Left kidney (tissue), 1 donor: ENCODE measurements at regions not wholly inside any gene's neighbourhood (a gene's known extent, or its start where the extent isn't known, plus 50 kb on each side); places are given as distances from the start of the nearest gene placed in this dataset.
A peak's percentile ranks its signal among the peaks of the same experiment; 100 is the strongest.
"Not testable (repeated sequence)": the region's sequence is repeated elsewhere in the genome, so short reads cannot be mapped to it uniquely, and the experiment has no call there.

Source experiments
- DNase-seq: peaks from one replicate; pipeline ENCODE4 v3.0.0-alpha.2; 2013

DNA sequence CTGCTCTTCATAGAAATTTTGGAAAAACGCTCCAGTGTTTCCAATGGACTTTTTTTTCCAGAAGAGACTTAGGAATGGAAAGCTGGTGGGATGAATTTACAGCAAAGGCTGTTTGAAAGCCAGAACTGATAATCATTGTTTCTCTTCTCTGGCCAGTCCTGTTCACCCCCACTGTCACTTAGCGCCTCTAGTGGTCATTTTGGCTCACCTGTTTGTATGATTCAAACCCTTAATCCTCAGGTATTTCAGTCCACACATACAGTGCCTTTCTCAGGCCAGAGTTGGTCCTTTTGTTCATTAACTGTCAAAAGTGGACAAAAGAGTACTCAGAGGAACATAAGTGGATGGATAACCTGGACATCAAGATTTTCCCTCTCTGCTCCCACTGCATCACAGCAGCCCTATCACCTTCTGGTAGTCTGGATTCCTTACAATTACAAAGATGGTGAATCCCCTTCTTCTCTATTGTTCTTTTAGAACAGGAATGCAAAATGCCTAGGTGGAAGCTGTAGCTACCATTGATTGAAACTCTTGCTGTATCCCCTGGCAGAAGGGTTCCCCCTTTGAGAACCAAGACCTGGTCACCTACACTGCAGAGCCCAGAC lies 177.6 kb upstream of the OLFM3 start:
- no peak for DNase-seq

- no peak for DNase-seq
Observed at GRCh38 chr1:102172200-102172599, 175.5 kb upstream of the OLFM3 start.

GRCh38 chr1:102163799-102164198 lies 167.1 kb upstream of the OLFM3 start:
- peak; percentile 3 for DNase-seq

- no peak for DNase-seq
Observed at GRCh38 chr1:102151242-102151641, 154.5 kb upstream of the OLFM3 start.

GRCh38 chr1:102120910-102121309 lies 124.2 kb upstream of the OLFM3 start:
- DNase-seq: no peak

- DNase-seq: no peak
Observed at GRCh38 chr1:102118150-102118549, 121.4 kb upstream of the OLFM3 start.

- no peak for DNase-seq
Observed at GRCh38 chr1:102110586-102110985, 113.9 kb upstream of the OLFM3 start.

- not testable (repeated sequence) for DNase-seq
Observed at GRCh38 chr1:102109493-102109892, 112.8 kb upstream of the OLFM3 start.

DNA sequence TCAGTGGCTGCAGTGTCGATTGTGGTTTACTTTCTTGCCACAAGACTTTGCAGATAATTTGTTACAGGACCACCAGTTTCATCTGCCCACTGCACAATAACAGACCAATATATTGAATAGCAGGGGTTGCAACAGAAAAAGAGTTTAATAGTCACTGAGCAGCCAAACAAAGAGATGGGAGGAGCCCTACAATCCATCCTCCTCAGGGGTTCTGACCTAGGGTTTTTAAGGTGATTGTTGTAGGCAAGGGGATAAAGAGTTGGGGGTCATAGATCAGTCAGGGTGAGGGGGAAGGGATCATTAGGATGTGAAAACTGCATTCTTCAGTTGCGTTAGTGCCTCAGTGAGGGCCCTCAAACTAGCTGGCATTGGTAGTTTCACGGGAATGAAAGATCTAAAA lies 110.7 kb upstream of the OLFM3 start:
- DNase-seq: no peak

DNA sequence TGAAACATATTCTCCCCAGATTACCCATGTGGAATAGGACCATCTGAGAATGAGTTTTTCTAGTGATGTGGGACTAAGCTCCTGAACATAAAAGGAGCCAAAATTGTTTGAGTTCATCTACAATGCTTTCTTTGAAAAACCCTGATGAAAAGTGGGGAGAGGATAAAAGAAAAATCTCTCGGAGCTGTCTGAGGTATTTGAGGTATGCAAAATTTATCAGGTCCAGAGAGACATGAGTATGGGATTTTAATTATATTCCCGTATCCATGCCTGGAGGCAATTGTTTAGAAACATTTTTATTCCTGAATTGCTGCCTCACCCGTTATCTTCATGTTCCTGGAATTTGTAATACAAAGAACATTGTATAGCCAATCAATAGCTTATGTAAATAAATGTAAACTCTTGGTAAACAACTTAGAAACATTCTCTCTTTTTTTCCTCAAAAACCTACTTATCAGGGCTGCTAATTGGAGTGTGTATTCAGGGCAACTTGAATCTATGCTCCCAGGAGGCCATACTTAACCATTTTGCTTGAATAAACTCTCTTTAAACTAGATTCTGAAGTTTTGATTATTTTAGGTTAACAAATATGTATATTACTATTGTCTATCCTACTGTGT lies 109.3 kb upstream of the OLFM3 start:
- DNase-seq: no peak

GRCh38 chr1:102103646-102104045 lies 106.9 kb upstream of the OLFM3 start:
- no peak for DNase-seq

DNA sequence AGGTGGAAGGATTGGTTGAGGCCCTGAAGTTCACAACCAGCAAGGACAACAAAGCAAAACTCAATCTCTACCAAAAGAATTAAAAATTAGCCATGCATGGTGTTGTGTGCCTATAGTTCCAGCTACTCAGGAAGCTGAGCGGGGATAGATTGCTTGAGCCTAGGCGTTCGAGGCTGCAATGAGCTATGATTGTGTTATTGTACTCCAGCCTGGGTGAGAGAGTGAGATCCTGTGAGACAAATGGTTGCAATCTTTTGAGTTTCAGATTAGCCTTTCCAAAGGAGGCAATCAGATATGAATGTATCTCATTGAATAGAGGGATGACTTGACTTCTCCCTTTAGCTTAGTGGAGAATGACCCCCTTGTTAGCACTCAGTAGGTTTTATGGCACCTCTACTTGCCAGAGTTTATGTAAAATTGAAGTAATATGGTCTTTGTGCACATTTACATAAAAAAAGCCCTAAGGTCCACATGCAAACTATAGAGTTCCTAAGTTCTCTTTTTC lies 105.6 kb upstream of the OLFM3 start:
- no peak for DNase-seq

DNA sequence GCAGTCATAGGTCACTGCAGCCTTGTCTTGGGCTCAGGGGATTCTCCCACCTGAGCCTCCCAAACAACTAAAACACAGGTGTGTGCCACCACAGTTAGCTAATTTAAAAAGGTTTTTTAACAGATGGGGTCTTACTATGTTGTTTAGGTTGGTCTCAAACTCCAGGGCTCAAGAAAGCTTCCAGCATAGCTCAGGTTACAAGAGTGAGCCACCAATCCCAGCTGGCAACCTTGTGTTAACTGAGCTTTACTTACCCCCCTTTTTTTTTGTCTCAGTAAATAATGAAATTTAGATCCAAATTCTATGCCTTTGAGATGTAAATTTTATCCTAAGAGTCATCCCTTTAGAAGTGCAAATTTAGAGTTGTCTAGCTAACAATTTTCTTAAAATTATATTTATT lies 103.9 kb upstream of the OLFM3 start:
- no peak for DNase-seq

DNA sequence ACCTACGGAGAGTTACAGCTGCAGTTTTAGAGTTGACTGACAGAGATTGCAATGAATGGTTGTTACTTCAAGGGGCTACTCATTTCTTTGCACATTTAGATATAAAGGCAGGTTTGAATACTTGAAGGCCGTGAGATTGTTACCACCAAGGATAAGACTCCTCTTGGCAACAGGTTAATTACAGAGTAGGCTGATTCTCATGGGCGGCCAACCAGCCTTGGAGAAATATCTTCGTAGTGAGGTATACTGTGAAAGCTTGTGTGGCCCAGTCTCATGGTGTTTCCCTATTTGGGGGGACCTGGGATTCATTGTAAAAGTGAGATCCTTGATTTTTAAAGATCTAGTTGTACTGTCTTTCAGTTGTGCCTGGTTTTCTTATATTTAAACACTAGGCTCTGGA lies 103.2 kb upstream of the OLFM3 start:
- peak; percentile 11 for DNase-seq

GRCh38 chr1:102098536-102098935 lies 101.8 kb upstream of the OLFM3 start:
- no peak for DNase-seq

DNA sequence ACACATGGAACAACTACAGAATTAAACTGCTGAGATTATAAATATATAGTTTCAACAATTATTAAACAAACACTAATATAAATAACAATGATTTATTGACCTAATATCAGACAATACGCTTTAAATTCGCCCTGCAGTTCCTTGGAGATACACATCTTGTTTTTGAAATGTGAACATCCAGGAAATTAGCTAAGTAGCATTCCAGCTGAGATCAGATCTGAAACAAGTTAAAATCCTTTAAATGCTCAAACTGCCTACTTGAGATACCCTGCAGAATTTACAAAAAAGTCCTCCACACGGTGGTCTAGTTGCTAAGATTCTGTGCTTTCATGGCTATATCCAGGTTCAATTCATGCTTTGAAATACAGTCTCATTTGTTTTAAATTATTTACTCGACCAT lies 101.4 kb upstream of the OLFM3 start:
- DNase-seq: no peak

DNA sequence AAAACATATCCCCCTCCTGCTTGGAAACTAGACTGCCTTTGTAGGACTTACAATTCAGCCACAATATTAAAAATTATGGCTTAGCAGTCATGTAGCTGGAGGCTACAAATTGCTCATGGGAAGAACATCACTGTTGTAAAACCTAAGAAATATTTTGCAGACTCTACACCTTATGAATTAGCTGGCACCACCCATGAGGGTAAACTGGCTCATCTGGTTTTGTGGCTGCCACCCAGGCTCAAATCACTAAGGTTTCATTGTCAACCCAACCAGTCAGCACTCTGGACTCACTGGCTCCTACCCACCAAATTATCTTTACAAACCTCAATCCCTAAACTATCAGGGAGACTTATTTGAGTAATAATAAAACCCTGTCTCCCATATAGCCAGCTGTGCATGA lies 100.7 kb upstream of the OLFM3 start:
- no peak for DNase-seq

- DNase-seq: no peak
Observed at GRCh38 chr1:102096162-102096561, 99.4 kb upstream of the OLFM3 start.

GRCh38 chr1:102089791-102090190 lies 93.1 kb upstream of the OLFM3 start:
- DNase-seq: no peak

DNA sequence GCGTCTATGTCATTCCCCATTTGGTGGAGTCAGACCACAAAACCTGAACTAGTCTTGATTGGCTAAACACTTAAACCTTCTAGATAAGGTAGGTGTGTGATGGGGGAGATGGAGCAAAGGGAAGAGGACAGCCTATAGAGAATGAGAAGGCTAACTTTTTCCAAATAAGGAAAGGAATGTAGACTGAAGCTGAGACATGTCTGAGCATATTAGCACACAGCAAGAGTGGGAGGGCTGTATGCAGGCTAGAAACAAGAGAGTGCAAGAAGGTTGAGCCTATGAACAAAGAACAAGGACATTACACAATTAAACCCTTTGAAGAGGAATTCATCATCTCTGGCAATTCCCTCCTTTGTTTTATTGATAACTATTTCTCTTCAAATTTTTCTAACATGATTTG lies 89.2 kb upstream of the OLFM3 start:
- no peak for DNase-seq

DNA sequence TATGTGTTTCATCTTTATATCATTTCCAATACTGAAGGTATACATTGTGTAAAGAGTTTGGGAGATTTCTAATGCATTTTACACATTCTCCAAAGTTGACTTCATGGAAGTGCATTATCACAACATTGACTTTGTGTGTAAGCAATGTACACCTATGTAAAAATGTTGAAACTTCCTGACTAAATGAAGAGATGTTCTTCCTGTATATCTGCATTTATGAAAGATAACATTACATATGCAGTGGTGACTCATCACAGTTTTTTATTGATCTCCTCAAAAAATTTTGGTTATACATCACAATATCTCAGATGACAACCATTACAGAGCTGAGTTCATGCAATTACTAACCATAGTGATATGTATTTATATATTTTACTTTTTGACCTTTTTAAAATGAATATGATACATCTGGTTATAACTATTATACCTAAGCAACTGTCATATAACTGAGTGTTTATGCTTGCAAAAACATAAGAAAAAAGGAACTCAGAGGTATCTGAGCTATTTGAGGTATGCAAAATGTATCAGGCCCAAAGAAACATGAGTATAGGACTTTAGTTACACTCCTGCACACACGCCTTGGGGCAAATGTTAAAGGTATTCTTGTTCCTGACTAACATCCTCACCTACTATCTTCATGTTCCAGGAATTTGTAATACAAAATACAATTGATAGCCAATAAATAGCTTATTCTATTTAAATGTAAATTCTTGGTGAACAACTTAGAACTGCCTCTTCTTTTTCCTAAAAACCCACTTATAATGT lies 88.2 kb upstream of the OLFM3 start:
- DNase-seq: no peak

GRCh38 chr1:102083192-102083591 lies 86.5 kb upstream of the OLFM3 start:
- no peak for DNase-seq

GRCh38 chr1:102074874-102075273 lies 78.1 kb upstream of the OLFM3 start:
- no peak for DNase-seq

DNA sequence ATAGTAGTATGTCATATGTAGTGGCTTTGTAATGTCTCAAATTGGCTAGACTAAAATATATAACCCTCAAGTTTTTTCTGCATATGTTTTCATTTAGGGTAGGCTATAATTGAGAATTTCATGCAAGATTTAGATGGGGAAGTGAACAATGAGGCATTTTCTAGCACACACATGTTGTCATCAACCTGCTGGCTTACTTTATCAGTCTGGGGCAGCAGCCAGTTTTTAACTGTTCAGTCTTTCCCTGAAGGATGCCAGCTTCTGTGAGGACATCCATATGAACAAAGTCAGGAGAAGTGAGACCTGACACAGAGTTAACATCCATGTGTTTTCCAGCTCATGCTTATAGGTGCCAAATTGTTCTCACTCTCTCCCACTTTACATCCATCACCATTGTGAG lies 74.7 kb upstream of the OLFM3 start:
- no peak for DNase-seq
